H9 (cell line): ENCODE measurements at regions not wholly inside any gene's neighbourhood (a gene's known extent, or its start where the extent isn't known, plus 50 kb on each side); places are given as distances from the start of the nearest gene placed in this dataset.
A peak's percentile ranks its signal among the peaks of the same experiment; 100 is the strongest.
"Not testable (repeated sequence)": the region's sequence is repeated elsewhere in the genome, so short reads cannot be mapped to it uniquely, and the experiment has no call there.

Experiments
- DNase-seq: peaks from one replicate; pipeline ENCODE4 v3.0.0-alpha.2; 2017
- H2AFZ ChIP-seq: one replicate; pipeline ENCODE4 v1.6.1; 2013; ENCODE audit warnings: mild to moderate bottlenecking, low read length, control low read depth, moderate library complexity
- H2AK5ac ChIP-seq: 2 replicates; pipeline ENCODE4 v1.6.1; 2013; ENCODE audit warnings: low read length, control low read depth, mixed read lengths; ENCODE audit not compliant: insufficient read length
- H2BK120ac ChIP-seq: one replicate; pipeline ENCODE4 v1.6.1; 2013; ENCODE audit warnings: low read depth, mild to moderate bottlenecking, low read length, control low read depth, inconsistent platforms; ENCODE audit not compliant: poor library complexity, severe bottlenecking
- H2BK12ac ChIP-seq: 2 replicates; pipeline ENCODE4 v1.6.1; 2013; ENCODE audit warnings: low read length, control low read depth, mixed read lengths, low read depth; ENCODE audit not compliant: insufficient read length
- H2BK15ac ChIP-seq: 2 replicates; pipeline ENCODE4 v1.6.1; 2013; ENCODE audit warnings: low read depth, low read length, control low read depth
- H2BK20ac ChIP-seq: one replicate; pipeline ENCODE4 v1.6.1; 2013; ENCODE audit warnings: low read depth, mild to moderate bottlenecking, low read length, control low read depth, inconsistent platforms; ENCODE audit not compliant: poor library complexity, severe bottlenecking
- H2BK5ac ChIP-seq: 2 replicates; pipeline ENCODE4 v1.6.1; 2013; ENCODE audit warnings: low read length, control low read depth, mixed read lengths; ENCODE audit not compliant: insufficient read length
- H3K14ac ChIP-seq: 2 replicates; pipeline ENCODE4 v1.6.1; 2013; ENCODE audit warnings: low read length, control low read depth; ENCODE audit not compliant: insufficient read depth
- H3K18ac ChIP-seq: 2 replicates; pipeline ENCODE4 v1.6.1; 2013; ENCODE audit warnings: low read depth, mild to moderate bottlenecking, mixed read lengths, low read length, control low read depth; ENCODE audit not compliant: insufficient read length
- H3K23ac ChIP-seq: 2 replicates; pipeline ENCODE4 v1.6.1; 2013; ENCODE audit warnings: low read length, control low read depth, mixed read lengths, low read depth; ENCODE audit not compliant: insufficient read length
- H3K23me2 ChIP-seq: 2 replicates; pipeline ENCODE4 v1.6.1; 2013; ENCODE audit warnings: low read depth, mild to moderate bottlenecking, mixed read lengths, low read length, control low read depth; ENCODE audit not compliant: insufficient read length, poor library complexity, severe bottlenecking
- H3K27ac ChIP-seq: 2 replicates; pipeline ENCODE4 v1.5.1; 2013; ENCODE audit warnings: low read length, control low read depth, mixed read lengths, low read depth; ENCODE audit not compliant: insufficient read length
- H3K27me3 ChIP-seq: 2 replicates; pipeline ENCODE4 v1.6.1; 2013; ENCODE audit warnings: low read length, control low read depth, inconsistent platforms; ENCODE audit not compliant: insufficient read depth
- H3K4ac ChIP-seq: 2 replicates; pipeline ENCODE4 v1.6.1; 2013; ENCODE audit warnings: low read depth, mild to moderate bottlenecking, control low read depth, inconsistent platforms, low read length, moderate library complexity
- H3K4me1 ChIP-seq: 2 replicates; pipeline ENCODE4 v1.6.1; 2013; ENCODE audit warnings: low read length, control low read depth, inconsistent platforms; ENCODE audit not compliant: insufficient read depth
- H3K4me2 ChIP-seq: 2 replicates; pipeline ENCODE4 v1.6.1; 2013; ENCODE audit warnings: low read length, control low read depth, mixed read lengths; ENCODE audit not compliant: insufficient read length, insufficient read depth
- H3K56ac ChIP-seq: 2 replicates; pipeline ENCODE4 v1.6.1; 2013; ENCODE audit warnings: low read depth, mild to moderate bottlenecking, mixed read lengths, low read length, control low read depth; ENCODE audit not compliant: insufficient read length
- H3K79me1 ChIP-seq: 2 replicates; pipeline ENCODE4 v1.6.1; 2013; ENCODE audit warnings: low read depth, mild to moderate bottlenecking, moderate library complexity, low read length, control low read depth, inconsistent platforms; ENCODE audit not compliant: insufficient read depth, poor library complexity, severe bottlenecking
- H3K79me2 ChIP-seq: 2 replicates; pipeline ENCODE4 v1.6.1; 2013; ENCODE audit warnings: low read length, control low read depth, inconsistent platforms; ENCODE audit not compliant: insufficient read depth
- H3K9ac ChIP-seq: 2 replicates; pipeline ENCODE4 v1.6.1; 2013; ENCODE audit warnings: low read length, control low read depth, mixed read lengths; ENCODE audit not compliant: insufficient read length; ENCODE audit errors: extremely low read depth
- H3K9me3 ChIP-seq: one replicate; pipeline ENCODE4 v1.6.1; 2013; ENCODE audit warnings: low read depth, low read length, inconsistent platforms; ENCODE audit not compliant: control insufficient read depth
- H3T11ph ChIP-seq: one replicate; pipeline ENCODE4 v1.6.1; 2013; ENCODE audit warnings: mild to moderate bottlenecking, low read length, control low read depth, inconsistent platforms
- H4K20me1 ChIP-seq: one replicate; pipeline ENCODE4 v1.6.1; 2013; ENCODE audit not compliant: control insufficient read depth, insufficient read length, insufficient read depth
- H4K5ac ChIP-seq: 2 replicates; pipeline ENCODE4 v1.6.1; 2013; ENCODE audit warnings: low read depth, mild to moderate bottlenecking, mixed read lengths, low read length, control low read depth; ENCODE audit not compliant: insufficient read length
- H4K8ac ChIP-seq: replicated peaks from 2 replicates; pipeline ENCODE4 v1.6.1; 2013; ENCODE audit warnings: low read length, control low read depth, mixed read lengths, low read depth; ENCODE audit not compliant: insufficient read length
- H4K91ac ChIP-seq: 2 replicates; pipeline ENCODE4 v1.6.1; 2013; ENCODE audit warnings: low read depth, mild to moderate bottlenecking, moderate library complexity, mixed read lengths, low read length, control low read depth; ENCODE audit not compliant: insufficient read length
- H3K27ac Mint-ChIP-seq, 3 experiments: 2 replicates in 2 of 3; 3 replicates in 1 of 3; pipeline ENCODE4 v1.8.0; 2020 to 2021; ENCODE audit warnings: mixed read lengths in 3 of 3, mild to moderate bottlenecking in 1 of 3, moderate library complexity in 1 of 3
- H3K27me3 Mint-ChIP-seq: 2 replicates; pipeline ENCODE4 v1.8.0; 2021; ENCODE audit warnings: low read depth, mild to moderate bottlenecking, moderate library complexity, mixed read lengths
- H3K36me3 Mint-ChIP-seq, 3 experiments: 2 replicates in 2 of 3; 3 replicates in 1 of 3; pipeline ENCODE4 v1.8.0; 2020 to 2021; ENCODE audit warnings: low read depth in 3 of 3, mixed read lengths in 3 of 3; ENCODE audit not compliant: insufficient read depth in 1 of 3
- H3K4me1 Mint-ChIP-seq, 2 experiments: 2 replicates each; pipeline ENCODE4 v1.8.0; 2020; ENCODE audit warnings: mixed read lengths in 2 of 2
- H3K4me3 Mint-ChIP-seq, 2 experiments: 2 replicates in 1 of 2; 3 replicates in 1 of 2; pipeline ENCODE4 v1.8.0; 2020 to 2021; ENCODE audit warnings: mild to moderate bottlenecking in 2 of 2, mixed read lengths in 2 of 2, moderate library complexity in 1 of 2
- H3K9me3 Mint-ChIP-seq, 2 experiments: 2 replicates in 1 of 2; 3 replicates in 1 of 2; pipeline ENCODE4 v1.8.0; 2020; ENCODE audit warnings: mild to moderate bottlenecking in 2 of 2, mixed read lengths in 2 of 2, moderate library complexity in 1 of 2
- WGBS: extraction: QIAGEN DNeasy Blood & Tissue Kit; methylation state at CpG from one replicate; pipeline ENCODE4 v1.1.7; 2013; ENCODE audit warnings: missing lambda C conversion rate, low lambda C conversion rate, mixed read lengths; ENCODE audit not compliant: insufficient read length; ENCODE audit errors: extremely low coverage; 5-methylcytosine and 5-hydroxymethylcytosine counted together
- TF ChIP-seq, protein P1 (sequence below): fragments of 200-600 bp; sonication (generic); conservative IDR thresholded peaks from 3 replicates; pipeline ENCODE4 v1.8.0; 2021; ENCODE audit warnings: antibody characterized with exemption, mild to moderate bottlenecking

DNA sequence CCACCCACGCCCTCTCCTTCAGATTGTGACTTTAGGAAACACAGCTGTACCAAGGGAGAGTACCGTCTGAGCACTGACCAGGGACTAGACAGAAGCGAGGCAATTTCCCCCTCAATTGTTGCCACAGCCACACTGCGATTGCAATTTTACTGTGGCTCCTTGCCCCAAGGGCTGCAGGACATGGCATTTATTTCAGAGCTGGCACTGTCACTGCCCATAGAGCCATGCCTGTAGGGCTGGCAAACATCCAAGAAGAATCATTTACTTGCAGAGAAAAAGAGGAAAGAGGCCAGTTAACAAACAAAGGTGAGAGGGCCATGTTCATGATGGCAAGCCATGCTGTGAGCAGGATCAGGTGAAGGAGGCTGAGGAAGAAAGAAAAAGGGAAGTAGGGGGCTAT is 129.6 kb downstream of the EMP1 start:
- no CpG with 5 or more reads among the region's 4 CpGs for WGBS
- H2AFZ ChIP-seq = no peak overlapping the region

DNA sequence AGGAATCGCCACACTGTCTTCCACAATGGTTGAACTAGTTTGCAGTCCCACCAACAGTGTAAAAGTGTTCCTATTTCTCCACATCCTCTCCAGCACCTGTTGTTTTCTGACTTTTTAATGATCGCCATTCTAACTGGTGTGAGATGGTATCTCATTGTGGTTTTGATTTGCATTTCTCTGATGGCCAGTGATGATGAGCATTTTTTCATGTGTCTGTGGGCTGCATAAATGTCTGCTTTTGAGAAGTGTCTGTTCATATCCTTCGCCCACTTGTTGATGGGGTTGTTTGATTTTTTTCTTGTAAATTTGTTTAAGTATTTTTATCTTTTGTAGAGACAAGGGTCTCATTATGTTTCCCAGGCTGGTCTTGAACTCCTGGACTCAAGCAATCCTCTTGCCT is 128.5 kb downstream of the EMP1 start:
- H3K4ac ChIP-seq, H3K27ac Mint-ChIP-seq, H4K5ac ChIP-seq, H3K23me2 ChIP-seq, H2BK5ac ChIP-seq, H3K14ac ChIP-seq, H2BK120ac ChIP-seq, H2AFZ ChIP-seq, H3K79me2 ChIP-seq, H3K23ac ChIP-seq, H4K8ac ChIP-seq, H3K79me1 ChIP-seq, H3K27me3 ChIP-seq, H3K9me3 Mint-ChIP-seq, H3T11ph ChIP-seq, H2BK20ac ChIP-seq, H2BK12ac ChIP-seq, H4K91ac ChIP-seq, H3K9ac ChIP-seq, H3K4me1 ChIP-seq, H3K4me1 Mint-ChIP-seq, H3K4me3 Mint-ChIP-seq, H3K27ac ChIP-seq, H3K9me3 ChIP-seq, H4K20me1 ChIP-seq, H3K18ac ChIP-seq, H3K36me3 Mint-ChIP-seq, DNase-seq, H3K56ac ChIP-seq, H3K4me2 ChIP-seq, H3K27me3 Mint-ChIP-seq, H2AK5ac ChIP-seq, H2BK15ac ChIP-seq: not testable (repeated sequence)
- no CpG with 5 or more reads among the region's 3 CpGs for WGBS

More for the DNA sequence above, 129.6 kb downstream of the EMP1 start:
- H4K20me1 ChIP-seq = no peaks in the 10 kb centered on the region
- DNase-seq = no peak
- no peak overlapping the region for H2BK20ac ChIP-seq
- H2BK12ac ChIP-seq = no peak overlapping the region
- H4K91ac ChIP-seq = no peak overlapping the region
- H3K9me3 ChIP-seq = no peaks in the 10 kb centered on the region
- no peak overlapping the region for H3K4ac ChIP-seq
- no peaks in the 10 kb centered on the region for H3K4me1 ChIP-seq
- H3K23ac ChIP-seq = no peak overlapping the region
- H3K18ac ChIP-seq = no peak overlapping the region
- H3K9ac ChIP-seq = no peak overlapping the region
- H3K14ac ChIP-seq = no peak overlapping the region
- no peak overlapping the region for H4K8ac ChIP-seq
- H2AK5ac ChIP-seq = no peak overlapping the region
- H3K79me1 ChIP-seq = no peaks in the 10 kb centered on the region
- Mint-ChIP-seq H3K9me3 (peaks cover 4% of the 10 kb centered on the region in 2 experiments; a peak in 1 of 5 replicates), H3K27ac (peak overlapping the region in 1 of 3 experiments; percentile 4; a peak in 1 of 7 replicates), H3K4me1 (peaks cover 0 to 4% of the 10 kb centered on the region in 2 experiments; a peak in 1 of 4 replicates), H3K27me3 (peaks cover 2% of the 10 kb centered on the region; the same call in 1 of the 2 replicates), H3K4me3 (no peak overlapping the region), H3K36me3 (no peaks in the 10 kb centered on the region)
- H2BK15ac ChIP-seq = no peak overlapping the region
- H4K5ac ChIP-seq = no peak overlapping the region
- no peak overlapping the region for H3K4me2 ChIP-seq
- H2BK120ac ChIP-seq = no peak overlapping the region
- no peaks in the 10 kb centered on the region for H3K23me2 ChIP-seq
- no peak overlapping the region for H3T11ph ChIP-seq
- no peak overlapping the region for H3K27ac ChIP-seq
- TF ChIP-seq, protein P1, sequence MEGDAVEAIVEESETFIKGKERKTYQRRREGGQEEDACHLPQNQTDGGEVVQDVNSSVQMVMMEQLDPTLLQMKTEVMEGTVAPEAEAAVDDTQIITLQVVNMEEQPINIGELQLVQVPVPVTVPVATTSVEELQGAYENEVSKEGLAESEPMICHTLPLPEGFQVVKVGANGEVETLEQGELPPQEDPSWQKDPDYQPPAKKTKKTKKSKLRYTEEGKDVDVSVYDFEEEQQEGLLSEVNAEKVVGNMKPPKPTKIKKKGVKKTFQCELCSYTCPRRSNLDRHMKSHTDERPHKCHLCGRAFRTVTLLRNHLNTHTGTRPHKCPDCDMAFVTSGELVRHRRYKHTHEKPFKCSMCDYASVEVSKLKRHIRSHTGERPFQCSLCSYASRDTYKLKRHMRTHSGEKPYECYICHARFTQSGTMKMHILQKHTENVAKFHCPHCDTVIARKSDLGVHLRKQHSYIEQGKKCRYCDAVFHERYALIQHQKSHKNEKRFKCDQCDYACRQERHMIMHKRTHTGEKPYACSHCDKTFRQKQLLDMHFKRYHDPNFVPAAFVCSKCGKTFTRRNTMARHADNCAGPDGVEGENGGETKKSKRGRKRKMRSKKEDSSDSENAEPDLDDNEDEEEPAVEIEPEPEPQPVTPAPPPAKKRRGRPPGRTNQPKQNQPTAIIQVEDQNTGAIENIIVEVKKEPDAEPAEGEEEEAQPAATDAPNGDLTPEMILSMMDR = no peak
- no peaks in the 10 kb centered on the region for H3K79me2 ChIP-seq
- no peaks in the 10 kb centered on the region for H3K27me3 ChIP-seq
- no peak overlapping the region for H2BK5ac ChIP-seq
- H3K56ac ChIP-seq = no peak overlapping the region
